Astrocyte (in vitro differentiated cells and primary cell): ENCODE measurements at regions not wholly inside any gene's neighbourhood (a gene's known extent, or its start where the extent isn't known, plus 50 kb on each side); places are given as distances from the start of the nearest gene placed in this dataset.

Experiments
- DNase-seq: peaks from one replicate; pipeline ENCODE4 v3.0.0-alpha.2; 2010; ENCODE audit warnings: low read depth
- FAIRE-seq: peaks from 2 replicates; lab custom pipeline; 2011; peaks lifted over from hg19 to GRCh38; lab: Jason Lieb, UNC
- H2AFZ ChIP-seq: 2 replicates; pipeline ENCODE4 v1.6.0; 2012; ENCODE audit warnings: low read depth, low read length, inconsistent platforms
- H3K27ac ChIP-seq: 2 replicates; pipeline ENCODE4 v1.5.1; 2011; ENCODE audit warnings: low read depth, low read length, inconsistent platforms
- H3K27me3 ChIP-seq: 2 replicates; pipeline ENCODE4 v1.6.0; 2011; ENCODE audit warnings: low read length, inconsistent platforms; ENCODE audit not compliant: insufficient read depth
- H3K36me3 ChIP-seq: 2 replicates; pipeline ENCODE4 v1.5.1; 2011; ENCODE audit warnings: low read length, inconsistent platforms; ENCODE audit not compliant: insufficient read depth
- H3K4me1 ChIP-seq: 2 replicates; pipeline ENCODE4 v1.5.1; 2011; ENCODE audit warnings: low read length, inconsistent platforms; ENCODE audit not compliant: insufficient read depth
- H3K4me2 ChIP-seq: 2 replicates; pipeline ENCODE4 v1.6.0; 2012; ENCODE audit warnings: low read length, inconsistent platforms
- H3K4me3 ChIP-seq: 2 replicates; pipeline ENCODE4 v1.5.1; 2011; ENCODE audit warnings: low read depth, mild to moderate bottlenecking, low read length, inconsistent platforms; ENCODE audit not compliant: insufficient read depth
- H3K79me2 ChIP-seq: 2 replicates; pipeline ENCODE4 v1.6.0; 2012; ENCODE audit warnings: mild to moderate bottlenecking, low read length, inconsistent platforms; ENCODE audit not compliant: insufficient read depth
- H3K9ac ChIP-seq: 2 replicates; pipeline ENCODE4 v1.6.0; 2012; ENCODE audit warnings: mild to moderate bottlenecking, low read length, inconsistent platforms
- H3K9me3 ChIP-seq: 2 replicates; pipeline ENCODE4 v1.5.1; 2012; ENCODE audit warnings: low read depth, mild to moderate bottlenecking, low read length, inconsistent platforms; ENCODE audit not compliant: insufficient read depth
- H4K20me1 ChIP-seq: 2 replicates; pipeline ENCODE4 v1.6.0; 2012; ENCODE audit warnings: low read length, inconsistent platforms; ENCODE audit not compliant: insufficient read depth
- H3K27ac Mint-ChIP-seq: one replicate; pipeline ENCODE4 v1.8.0; 2021; ENCODE audit warnings: mild to moderate bottlenecking, mixed read lengths; ENCODE audit not compliant: unreplicated experiment
- H3K27me3 Mint-ChIP-seq: one replicate; pipeline ENCODE4 v1.8.0; 2021; ENCODE audit warnings: low read depth, mixed read lengths; ENCODE audit not compliant: unreplicated experiment
- H3K36me3 Mint-ChIP-seq: one replicate; pipeline ENCODE4 v1.8.0; 2021; ENCODE audit warnings: low read depth, mixed read lengths; ENCODE audit not compliant: unreplicated experiment
- H3K4me1 Mint-ChIP-seq: one replicate; pipeline ENCODE4 v1.8.0; 2021; ENCODE audit warnings: low read depth, mixed read lengths; ENCODE audit not compliant: unreplicated experiment
- H3K4me3 Mint-ChIP-seq: one replicate; pipeline ENCODE4 v1.8.0; 2021; ENCODE audit warnings: mild to moderate bottlenecking, moderate library complexity, mixed read lengths; ENCODE audit not compliant: unreplicated experiment
- H3K9me3 Mint-ChIP-seq: one replicate; pipeline ENCODE4 v1.8.0; 2021; ENCODE audit warnings: mild to moderate bottlenecking, mixed read lengths; ENCODE audit not compliant: unreplicated experiment
- EZH2 ChIP-seq: IDR thresholded peaks from 2 replicates; pipeline ENCODE4 v1.6.1; 2012; ENCODE audit warnings: mild to moderate bottlenecking, low read length, inconsistent platforms; ENCODE audit not compliant: insufficient read depth
- TF ChIP-seq, protein P1 (sequence below): IDR thresholded peaks from 2 replicates; pipeline ENCODE4 v1.5.1; 2011; ENCODE audit warnings: low read depth, mild to moderate bottlenecking, inconsistent platforms, low read length, moderate library complexity; ENCODE audit not compliant: insufficient read depth

- peaks cover 1% of the 10 kb centered on the region for H3K9me3 Mint-ChIP-seq
- H3K9me3 ChIP-seq = no peaks in the 10 kb centered on the region
- no peaks in the 10 kb centered on the region for H3K27me3 ChIP-seq
- TF ChIP-seq, protein P1, sequence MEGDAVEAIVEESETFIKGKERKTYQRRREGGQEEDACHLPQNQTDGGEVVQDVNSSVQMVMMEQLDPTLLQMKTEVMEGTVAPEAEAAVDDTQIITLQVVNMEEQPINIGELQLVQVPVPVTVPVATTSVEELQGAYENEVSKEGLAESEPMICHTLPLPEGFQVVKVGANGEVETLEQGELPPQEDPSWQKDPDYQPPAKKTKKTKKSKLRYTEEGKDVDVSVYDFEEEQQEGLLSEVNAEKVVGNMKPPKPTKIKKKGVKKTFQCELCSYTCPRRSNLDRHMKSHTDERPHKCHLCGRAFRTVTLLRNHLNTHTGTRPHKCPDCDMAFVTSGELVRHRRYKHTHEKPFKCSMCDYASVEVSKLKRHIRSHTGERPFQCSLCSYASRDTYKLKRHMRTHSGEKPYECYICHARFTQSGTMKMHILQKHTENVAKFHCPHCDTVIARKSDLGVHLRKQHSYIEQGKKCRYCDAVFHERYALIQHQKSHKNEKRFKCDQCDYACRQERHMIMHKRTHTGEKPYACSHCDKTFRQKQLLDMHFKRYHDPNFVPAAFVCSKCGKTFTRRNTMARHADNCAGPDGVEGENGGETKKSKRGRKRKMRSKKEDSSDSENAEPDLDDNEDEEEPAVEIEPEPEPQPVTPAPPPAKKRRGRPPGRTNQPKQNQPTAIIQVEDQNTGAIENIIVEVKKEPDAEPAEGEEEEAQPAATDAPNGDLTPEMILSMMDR = no peak
- TF ChIP-seq EZH2 = no peak
- H3K9ac ChIP-seq = no peak overlapping the region
- H3K4me3 Mint-ChIP-seq = no peak overlapping the region
- no peak overlapping the region for H3K4me2 ChIP-seq
- H3K79me2 ChIP-seq = no peaks in the 10 kb centered on the region
- DNase-seq = no peak
- FAIRE-seq = no peak
- no peak overlapping the region for H3K27ac Mint-ChIP-seq
- H3K36me3 Mint-ChIP-seq = no peaks in the 10 kb centered on the region
- H3K4me1 Mint-ChIP-seq = no peaks in the 10 kb centered on the region
- no peaks in the 10 kb centered on the region for H4K20me1 ChIP-seq
- no peak overlapping the region for H2AFZ ChIP-seq
- H3K4me1 ChIP-seq = no peaks in the 10 kb centered on the region
- no peak overlapping the region for H3K27ac ChIP-seq
- H3K4me3 ChIP-seq = no peak overlapping the region
- H3K36me3 ChIP-seq = no peaks in the 10 kb centered on the region
- H3K27me3 Mint-ChIP-seq = peaks cover 8% of the 10 kb centered on the region
These were observed 234.2 kb upstream of the TET2 start for GRCh38 chr4:104912518-104912917.

GRCh38 chr4:104915373-104915772, 231.3 kb upstream of the TET2 start:
- FAIRE-seq = no peak
- Histone ChIP-seq H4K20me1 (no peaks in the 10 kb centered on the region), H3K27me3 (no peaks in the 10 kb centered on the region), H3K79me2 (no peaks in the 10 kb centered on the region), H3K4me3 (no peak overlapping the region), H3K36me3 (no peaks in the 10 kb centered on the region), H3K9ac (no peak overlapping the region), H3K9me3 (no peaks in the 10 kb centered on the region), H2AFZ (no peak overlapping the region), H3K4me2 (no peak overlapping the region), H3K27ac (no peak overlapping the region), H3K4me1 (no peaks in the 10 kb centered on the region)
- no peak overlapping the region for H3K4me3 Mint-ChIP-seq
- H3K4me1 Mint-ChIP-seq = no peaks in the 10 kb centered on the region
- no peak for DNase-seq
- H3K27me3 Mint-ChIP-seq = peaks cover 5% of the 10 kb centered on the region
- peaks cover 1% of the 10 kb centered on the region for H3K9me3 Mint-ChIP-seq
- TF ChIP-seq EZH2 = no peak
- TF ChIP-seq, protein P1 = no peak
- no peak overlapping the region for H3K27ac Mint-ChIP-seq
- H3K36me3 Mint-ChIP-seq = no peaks in the 10 kb centered on the region

GRCh38 chr4:104915864-104916263, 230.8 kb upstream of the TET2 start:
- no peak overlapping the region for H3K27ac Mint-ChIP-seq
- Histone ChIP-seq H3K4me3 (no peak overlapping the region), H4K20me1 (no peaks in the 10 kb centered on the region), H3K27ac (no peak overlapping the region), H3K4me2 (no peak overlapping the region), H3K9ac (no peak overlapping the region), H3K27me3 (no peaks in the 10 kb centered on the region), H3K9me3 (no peaks in the 10 kb centered on the region), H3K79me2 (no peaks in the 10 kb centered on the region), H3K4me1 (no peaks in the 10 kb centered on the region), H2AFZ (no peak overlapping the region), H3K36me3 (no peaks in the 10 kb centered on the region)
- TF ChIP-seq EZH2 = no peak
- TF ChIP-seq, protein P1 = no peak
- H3K4me3 Mint-ChIP-seq = no peak overlapping the region
- DNase-seq (no peak), FAIRE-seq (no peak)
- H3K36me3 Mint-ChIP-seq = no peaks in the 10 kb centered on the region
- H3K4me1 Mint-ChIP-seq = no peaks in the 10 kb centered on the region
- H3K9me3 Mint-ChIP-seq = peaks cover 1% of the 10 kb centered on the region
- H3K27me3 Mint-ChIP-seq = peaks cover 5% of the 10 kb centered on the region
